HG03196 (cell line): ENCODE measurements at regions not wholly inside any gene's neighbourhood (a gene's known extent, or its start where the extent isn't known, plus 50 kb on each side); places are given as distances from the start of the nearest gene placed in this dataset.
"Not testable (repeated sequence)": the region's sequence is repeated elsewhere in the genome, so short reads cannot be mapped to it uniquely, and the experiment has no call there.

ENCODE experiments used
- ATAC-seq: cut with Tn5 transposase; IDR thresholded peaks from one replicate; pipeline ENCODE4 v1.9.1; 2021; ENCODE audit not compliant: unreplicated experiment

DNA sequence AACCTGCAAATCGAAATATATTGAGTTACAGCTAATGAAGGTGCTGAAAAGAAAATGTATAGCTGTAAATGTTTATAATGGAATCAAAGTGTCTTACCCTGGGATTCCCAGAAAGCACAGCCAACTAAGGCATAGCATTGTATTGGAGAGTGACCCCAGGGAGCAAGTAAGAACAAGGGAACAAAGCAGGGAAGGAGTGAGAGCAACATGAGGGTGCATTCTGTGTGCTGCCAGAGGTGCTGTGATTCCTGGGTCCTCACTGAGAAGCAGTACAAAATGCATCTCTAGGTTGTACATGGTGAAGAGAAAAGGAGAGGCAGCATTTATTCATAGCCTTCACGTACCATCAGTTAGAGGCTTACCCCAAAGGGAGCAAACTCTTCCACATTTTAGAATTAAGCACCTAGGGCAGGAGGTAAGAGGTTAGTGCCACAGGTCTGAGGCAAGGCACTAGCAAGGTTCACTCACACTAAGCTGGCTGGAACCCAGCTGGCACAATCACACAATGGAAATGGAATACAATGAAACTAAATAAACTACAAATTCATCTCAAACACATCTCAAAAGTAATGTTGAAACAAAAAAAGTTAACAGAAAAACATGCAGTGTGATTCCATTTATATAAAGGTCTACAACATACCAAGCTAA is 151.5 kb upstream of the C2CD4B start:
- no peak for ATAC-seq

- ATAC-seq: no peak
These were observed 155.2 kb upstream of the C2CD4B start for GRCh38 chr15:62320259-62320658.

DNA sequence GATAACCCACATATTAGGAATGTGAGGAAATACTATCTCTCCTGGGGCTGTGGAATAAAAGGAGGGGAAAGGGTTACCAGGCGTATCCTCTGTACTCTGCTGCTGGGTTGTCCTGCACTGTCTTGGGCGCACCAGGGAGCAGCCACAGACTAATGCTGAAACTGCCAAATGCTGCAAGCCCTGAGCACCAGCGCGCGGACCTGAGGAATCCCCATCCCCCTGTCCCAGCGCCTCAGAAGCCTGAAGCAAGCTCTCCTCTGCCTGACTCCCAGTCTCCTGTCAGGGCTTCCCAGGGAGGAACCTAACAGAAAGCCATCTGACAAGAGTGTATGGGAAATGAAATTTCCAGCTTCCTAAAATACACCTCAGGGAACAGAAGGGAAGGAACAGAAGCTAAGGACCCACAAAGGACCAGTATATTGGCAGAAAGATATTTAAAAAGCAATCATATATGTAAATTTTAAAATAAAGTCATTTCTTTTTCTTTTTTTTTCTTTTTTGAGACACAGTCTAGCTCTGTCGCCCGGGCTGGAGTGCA is 158.3 kb upstream of the C2CD4B start:
- no peak for ATAC-seq

GRCh38 chr15:62324382-62324781 is 159.3 kb upstream of the C2CD4B start:
- ATAC-seq: no peak

DNA sequence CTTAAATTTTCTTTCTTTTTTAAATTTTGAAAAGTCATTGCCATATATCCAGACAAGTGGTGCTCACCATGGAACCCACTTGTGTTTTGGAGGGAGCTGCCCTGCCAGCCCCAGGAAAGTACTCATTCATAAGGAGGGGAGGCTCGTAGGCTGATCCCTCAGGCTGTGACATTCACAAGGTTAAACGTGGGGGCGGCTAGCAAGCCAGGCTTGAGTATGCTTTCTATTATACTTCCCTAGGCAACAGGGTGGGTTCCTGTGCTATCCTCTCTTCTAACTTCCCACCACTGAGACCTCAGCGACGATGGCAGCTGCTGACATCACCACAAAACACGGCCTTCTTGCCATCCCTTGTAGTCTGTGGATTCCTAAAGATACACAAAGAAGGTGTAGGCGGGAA is 160.5 kb upstream of the C2CD4B start:
- no peak for ATAC-seq

DNA sequence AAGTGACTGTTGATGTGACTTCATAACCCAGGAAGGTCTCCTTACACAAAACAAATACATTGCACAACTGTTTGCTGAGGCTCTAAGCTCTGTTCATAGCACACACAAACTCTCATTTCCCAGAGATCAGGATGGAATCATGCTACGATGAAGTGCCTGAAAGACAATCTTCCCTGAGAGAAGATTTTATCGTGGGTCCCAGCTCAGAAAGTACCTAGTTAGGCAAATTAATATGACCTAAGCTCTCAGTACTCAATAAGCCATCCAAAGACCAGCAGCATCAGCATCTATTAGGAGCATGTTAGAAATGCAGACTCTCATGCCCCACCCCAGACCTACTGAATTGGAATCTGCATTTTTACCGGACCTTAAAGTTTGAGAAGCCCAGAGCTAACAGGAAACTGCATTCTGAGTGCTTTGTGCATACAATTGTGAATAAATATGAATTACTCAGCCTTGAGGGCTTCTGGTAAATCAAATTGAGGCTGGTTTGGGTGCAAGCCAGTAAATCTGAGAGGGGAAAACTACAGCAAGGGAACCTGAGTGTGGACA is 161.5 kb upstream of the C2CD4B start:
- no peak for ATAC-seq

GRCh38 chr15:62327406-62327805 is 162.3 kb upstream of the C2CD4B start:
- no peak for ATAC-seq

GRCh38 chr15:62332472-62332871 is 167.4 kb upstream of the C2CD4B start:
- ATAC-seq: not testable (repeated sequence)

DNA sequence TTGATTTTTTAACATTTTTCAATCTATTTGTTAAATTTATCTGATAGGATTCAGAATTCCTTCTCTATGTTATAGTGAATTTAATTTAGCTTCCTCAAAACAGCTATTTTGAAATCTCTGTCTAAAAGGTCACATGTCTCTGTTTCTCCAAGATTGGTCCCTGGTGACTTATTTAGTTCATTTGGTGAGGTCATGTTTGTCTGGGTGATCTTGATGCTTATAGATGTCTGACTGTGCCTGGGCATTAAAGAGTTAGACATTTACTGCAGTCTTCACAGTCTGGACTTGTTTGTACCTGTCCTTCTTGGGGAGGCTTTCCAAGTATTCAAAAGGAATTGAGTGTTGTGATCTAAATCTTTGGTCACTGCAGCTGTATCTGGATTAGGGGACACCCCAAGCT is 169.5 kb upstream of the C2CD4B start:
- ATAC-seq: no peak

DNA sequence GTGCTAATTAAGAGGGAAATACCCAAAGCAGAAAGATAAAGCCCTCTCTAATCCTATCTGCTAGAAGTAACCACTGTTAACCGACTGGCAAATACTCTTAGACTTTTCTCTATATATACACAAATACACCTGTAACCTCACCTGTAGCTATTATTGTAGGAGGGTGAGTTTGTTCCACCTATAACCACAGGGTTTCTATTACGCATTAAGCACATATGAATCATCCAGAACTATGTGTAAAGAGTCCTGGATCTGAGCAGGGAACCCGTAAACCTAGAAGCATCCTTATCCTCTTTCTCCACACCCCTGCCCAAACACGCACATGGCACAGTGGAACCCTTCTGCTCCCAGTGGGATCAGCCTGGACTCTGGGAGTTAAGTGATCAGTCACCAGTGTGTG is 172.8 kb upstream of the C2CD4B start:
- no peak for ATAC-seq

- ATAC-seq: no peak
These were observed 173.4 kb upstream of the C2CD4B start for GRCh38 chr15:62338497-62338896.

GRCh38 chr15:62342959-62343358 is 177.9 kb upstream of the C2CD4B start:
- no peak for ATAC-seq

GRCh38 chr15:62343397-62343796 is 178.3 kb upstream of the C2CD4B start:
- ATAC-seq: no peak

DNA sequence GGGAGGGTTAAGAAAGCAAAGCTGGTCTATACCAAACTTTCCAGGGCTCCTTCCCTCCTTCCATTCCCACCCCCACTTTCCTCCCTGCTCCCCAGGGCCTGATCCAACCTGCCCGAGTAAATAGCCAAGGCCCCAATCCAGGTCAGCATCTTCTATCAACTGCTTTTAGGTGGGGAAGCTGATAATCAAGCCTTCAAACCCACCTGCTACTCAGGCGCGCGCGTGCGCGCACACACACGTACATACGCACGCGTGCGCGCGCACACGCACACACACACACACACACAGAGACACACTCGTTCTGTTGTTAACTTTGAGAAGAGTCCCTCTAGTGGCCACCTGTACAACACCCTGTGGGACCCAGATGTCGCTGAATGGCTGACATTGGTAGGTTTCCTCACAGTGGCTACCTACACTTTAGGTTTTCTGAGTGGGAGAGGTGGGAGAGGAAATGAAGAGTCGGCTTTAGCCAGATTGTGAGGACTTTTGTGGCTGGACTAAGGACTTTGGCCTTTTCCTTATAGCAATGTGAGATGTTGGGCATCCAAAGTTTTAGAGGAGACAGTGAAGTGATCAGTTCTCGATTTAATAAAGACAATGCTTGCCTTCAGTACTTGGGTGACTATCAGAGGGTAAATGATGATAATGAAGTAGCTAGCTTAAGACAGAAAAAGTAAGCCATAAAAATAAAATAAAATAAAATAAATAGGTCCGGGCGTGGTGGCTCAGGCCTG is 179.9 kb upstream of the C2CD4B start:
- peak; percentile 88 for ATAC-seq

GRCh38 chr15:62346168-62346567 is 181.1 kb upstream of the C2CD4B start:
- ATAC-seq: no peak

- no peak for ATAC-seq
These were observed 183.0 kb upstream of the C2CD4B start for GRCh38 chr15:62348118-62348517.

- ATAC-seq: no peak
These were observed 183.5 kb upstream of the C2CD4B start for GRCh38 chr15:62348623-62349022.

- no peak for ATAC-seq
These were observed 187.7 kb upstream of the C2CD4B start for GRCh38 chr15:62352817-62353216.

DNA sequence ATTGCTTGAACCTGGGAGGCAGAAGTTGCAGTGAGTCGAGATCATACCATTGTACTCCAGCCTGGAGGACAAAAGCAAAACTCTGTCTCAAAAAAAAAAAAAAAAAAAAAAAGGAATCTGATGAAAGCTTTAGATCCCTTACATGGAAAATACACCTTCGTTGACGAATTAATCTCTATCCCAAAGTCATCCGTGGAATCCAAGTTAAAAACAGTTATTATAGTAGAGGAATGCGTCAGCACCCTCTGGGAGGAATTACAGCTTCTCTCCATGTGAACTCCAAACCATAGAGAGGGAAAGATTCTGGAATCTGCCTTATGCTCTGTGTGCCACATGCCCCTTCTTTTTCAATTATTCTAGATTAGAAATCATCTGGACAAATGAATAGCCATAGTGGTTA is 192.3 kb upstream of the C2CD4B start:
- ATAC-seq: no peak

GRCh38 chr15:62359416-62359815 is 194.3 kb upstream of the C2CD4B start:
- ATAC-seq: no peak

DNA sequence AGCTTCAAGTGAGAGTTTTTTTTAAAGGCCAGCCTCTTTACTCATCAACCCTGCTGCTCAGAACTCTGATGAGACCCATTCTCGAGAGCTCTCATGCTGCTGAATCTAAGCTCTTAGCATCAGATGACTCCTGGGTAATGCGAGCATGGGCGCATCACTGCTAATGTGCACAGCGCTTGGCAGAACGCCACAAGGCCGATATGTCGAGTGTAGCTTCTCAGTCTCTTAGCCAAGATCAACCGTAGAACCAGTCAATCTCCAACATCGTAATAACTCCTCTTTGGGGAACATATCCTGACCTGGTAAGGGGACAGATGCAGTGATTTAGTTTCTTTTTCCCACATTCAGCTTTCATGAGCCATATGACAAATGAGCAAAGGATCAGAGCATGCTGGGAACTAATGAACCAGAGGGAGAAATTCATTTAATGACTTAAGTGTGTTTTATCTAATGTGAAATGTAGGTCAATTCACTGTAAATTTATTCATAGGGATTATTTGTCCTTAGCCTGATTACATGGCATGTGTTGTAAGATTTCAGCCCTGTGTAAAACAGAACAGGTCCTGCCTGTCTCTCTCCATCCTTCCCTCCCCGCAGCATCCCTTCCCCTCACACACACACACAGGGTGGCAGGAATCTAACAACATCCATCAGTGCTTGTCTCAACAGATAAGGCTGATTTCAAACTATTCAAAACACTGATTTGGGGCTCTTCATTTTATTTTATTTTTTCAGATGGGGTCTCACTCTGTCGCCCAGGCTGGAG is 195.4 kb upstream of the C2CD4B start:
- no peak for ATAC-seq
